ENCODE measurements at regions not wholly inside any gene's neighbourhood (a gene's known extent, or its start where the extent isn't known, plus 50 kb on each side); places are given as distances from the start of the nearest gene placed in this dataset.

DNA sequence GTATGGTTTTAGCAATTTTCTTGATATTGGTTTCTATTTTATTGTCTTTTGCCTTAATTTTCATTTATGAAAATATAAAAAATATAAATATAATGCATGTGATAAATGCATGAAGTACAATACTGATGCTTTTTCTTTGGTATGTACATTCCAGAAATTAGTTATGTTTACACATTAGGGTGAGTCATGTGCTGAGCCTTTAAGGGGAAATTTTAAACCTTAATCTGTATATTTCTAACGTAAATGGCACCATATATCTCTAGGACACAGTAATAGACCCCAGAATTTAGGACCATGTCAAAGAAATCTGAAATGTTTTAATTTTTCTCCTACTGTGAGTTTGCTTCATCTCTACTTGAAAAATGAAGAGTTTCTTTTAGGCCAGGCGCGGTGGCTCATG is 117.8 kb upstream of the SPRY1 start:
- DNase-seq (ENCODE audit: low spot score): no peak

DNA sequence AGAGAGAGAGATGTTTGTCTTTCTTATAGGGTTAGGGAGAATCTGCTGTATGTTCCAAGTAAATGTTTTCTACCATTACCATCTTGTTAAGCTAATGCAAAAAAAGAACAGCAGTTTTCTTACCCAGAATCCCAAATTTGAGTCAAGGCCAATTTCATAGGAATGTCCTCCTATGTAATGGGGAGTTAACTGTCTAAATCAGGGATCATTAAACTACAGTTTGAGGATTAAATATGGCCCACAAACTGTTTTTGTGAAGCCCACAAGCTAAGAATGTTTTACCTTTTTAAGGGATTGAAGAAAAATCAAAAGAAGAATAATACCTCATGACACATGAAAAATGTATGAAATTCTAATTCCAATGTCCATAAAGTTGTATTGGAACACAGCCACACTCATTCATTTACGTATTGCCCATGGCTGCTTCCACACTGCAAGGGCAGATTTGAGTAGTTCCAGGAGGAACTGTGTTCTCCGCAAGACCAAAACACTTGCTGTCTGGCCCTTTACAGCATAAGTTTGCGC is 113.2 kb upstream of the SPRY1 start:
- no peak for DNase-seq (ENCODE audit: low spot score)

DNA sequence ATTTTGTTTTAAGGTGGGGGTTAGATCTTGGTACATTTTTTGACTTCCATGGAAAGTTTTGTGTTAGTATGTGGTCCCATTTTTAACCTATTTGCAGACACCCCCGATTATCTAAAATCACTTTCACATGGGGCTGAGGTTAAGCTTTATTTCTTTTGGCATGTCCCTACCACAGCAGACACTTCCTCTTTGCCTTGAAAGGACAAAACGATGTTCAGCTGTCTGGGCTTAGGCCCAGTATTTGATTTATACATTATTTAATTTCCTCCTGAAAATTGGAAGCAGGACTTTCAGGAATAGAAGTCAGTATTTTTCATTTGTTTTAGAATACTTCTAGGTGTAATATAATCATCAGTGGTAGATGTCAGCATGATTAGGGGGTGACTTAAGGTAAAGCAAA is 112.4 kb upstream of the SPRY1 start:
- no peak for DNase-seq (ENCODE audit: low spot score)

DNA sequence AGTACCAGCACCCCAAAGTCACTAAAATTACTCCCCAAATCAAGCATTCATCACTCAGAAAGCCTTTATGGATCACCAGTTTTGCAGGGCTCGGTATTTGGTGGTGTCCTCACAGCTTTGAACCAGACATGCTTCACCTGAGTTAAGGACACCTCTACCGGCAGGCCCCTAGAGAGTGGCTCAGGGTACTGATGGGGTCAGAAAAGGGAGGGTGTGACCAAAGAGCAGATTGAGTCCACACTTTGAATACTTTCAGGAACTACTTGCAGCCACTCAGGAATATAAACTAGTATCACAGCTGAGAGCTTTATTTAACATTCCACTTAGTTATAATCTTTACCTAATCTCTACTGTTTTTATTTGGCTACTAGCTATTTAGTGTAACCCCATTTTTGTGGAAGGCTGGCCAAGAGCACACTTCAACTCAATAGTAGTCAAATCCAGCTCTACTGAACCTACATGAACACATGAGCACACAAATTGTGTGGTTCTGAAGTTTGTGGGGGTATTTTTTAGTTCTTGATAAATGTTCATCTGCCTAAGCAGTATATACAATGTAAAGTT is 109.6 kb upstream of the SPRY1 start:
- no peak for DNase-seq (ENCODE audit: low spot score)

DNA sequence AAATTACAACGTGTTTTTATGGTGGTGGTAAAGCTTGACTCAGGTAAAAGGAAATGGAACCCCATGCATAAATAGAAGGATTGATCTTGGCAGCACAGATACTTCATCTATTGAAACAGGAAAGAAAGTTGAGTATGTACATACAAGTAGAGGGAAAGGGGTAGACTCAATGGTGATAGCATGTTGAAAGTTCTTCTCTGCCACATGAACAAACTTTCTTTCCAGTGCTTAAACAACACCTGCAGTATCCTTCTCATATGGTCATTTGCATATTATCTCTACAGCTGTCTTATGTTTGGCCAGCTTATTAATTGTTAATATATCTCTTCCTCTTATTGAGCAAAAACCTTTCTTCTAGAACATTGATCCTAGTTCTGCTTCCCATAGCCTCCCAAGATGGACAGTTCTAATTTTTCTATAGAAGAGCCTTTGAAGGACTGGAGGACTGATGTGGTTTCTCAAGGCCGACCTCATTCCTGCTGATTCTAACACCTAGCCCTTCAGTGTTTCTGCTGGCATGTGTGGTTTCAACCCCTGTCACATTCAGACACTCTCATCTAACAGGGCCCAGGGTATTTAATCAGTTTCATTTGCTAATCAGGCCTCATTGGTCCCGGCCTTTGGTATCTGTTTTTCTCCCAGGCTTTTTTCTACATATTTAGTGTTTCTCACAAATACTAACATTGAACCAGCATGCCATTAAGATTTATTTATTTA is 108.1 kb upstream of the SPRY1 start:
- no peak for DNase-seq (ENCODE audit: low spot score)

DNA sequence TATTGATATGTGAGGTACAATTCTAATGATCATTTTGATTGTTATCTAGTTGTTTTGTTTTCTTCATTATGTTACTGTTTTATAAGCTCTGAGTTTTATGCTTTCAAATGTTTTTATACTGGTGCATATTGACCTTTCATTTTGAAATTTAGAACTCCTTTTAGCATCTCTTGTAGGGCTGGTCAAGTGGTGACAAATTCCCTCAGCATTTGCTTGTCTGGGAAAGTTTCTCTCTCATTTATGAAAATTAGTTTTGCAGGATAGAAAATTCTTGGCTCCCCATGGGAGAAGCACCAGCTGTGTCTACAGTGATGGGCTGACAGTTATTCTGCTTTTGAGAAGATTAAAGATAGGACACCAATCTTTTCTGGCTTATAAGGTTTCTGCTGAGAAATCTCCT is 105.3 kb upstream of the SPRY1 start:
- no peak for DNase-seq (ENCODE audit: low spot score)

DNA sequence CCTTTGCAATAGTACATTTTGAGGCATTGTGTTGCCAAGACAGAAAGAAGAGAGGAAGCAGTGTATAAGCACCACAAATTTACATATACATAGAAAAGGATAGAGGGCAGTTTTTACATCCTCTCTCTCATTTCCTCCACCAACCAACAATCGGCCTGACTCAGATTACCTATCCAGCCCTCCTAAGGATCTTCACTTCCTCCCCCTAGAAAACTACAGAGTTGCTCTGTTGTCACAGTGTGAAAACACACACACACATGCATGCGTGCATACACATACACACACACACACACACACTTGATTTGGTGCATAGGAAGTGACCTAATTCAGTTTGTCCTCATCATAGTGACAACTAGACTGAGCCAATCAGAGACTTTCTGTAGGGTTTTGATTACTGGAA is 98.8 kb upstream of the SPRY1 start:
- no peak for DNase-seq (ENCODE audit: low spot score)

DNA sequence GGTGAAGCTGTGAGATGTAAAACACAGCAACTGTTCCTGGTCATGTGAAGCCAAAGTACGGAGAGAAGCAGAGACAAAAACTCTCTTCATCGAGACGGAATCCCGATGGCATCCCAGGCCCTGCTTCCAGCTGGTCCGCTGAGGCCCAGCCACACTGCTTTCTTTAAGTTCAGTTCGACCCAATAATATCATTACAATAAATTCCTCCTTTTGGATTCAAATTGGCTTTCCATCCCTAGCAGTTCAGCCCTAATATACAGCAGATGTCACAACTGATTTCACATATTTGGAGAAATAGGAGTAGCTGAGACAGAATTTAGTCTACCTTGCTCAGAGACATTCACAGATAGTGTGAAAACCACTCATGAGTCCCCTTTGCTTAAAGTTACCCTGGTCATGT is 98.3 kb upstream of the SPRY1 start:
- no peak for DNase-seq (ENCODE audit: low spot score)

DNA sequence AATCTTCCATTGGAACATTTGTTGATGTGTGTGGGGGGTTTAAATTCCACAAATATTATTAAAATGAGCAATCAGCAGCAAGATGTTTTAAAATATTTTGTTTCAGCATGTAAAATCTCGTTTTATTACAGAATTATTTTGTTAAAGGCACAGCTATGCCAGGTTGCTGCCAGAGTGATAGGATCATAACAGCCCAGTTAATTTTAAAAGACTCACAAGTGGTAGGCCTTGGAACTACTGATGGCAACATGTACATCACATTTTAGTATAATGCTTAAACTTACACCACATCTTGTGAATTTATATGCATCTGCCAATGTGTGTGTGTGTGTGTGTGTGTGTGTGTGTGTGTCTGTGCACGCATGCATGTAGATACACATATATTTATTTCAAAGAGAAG is 97.8 kb upstream of the SPRY1 start:
- DNase-seq (ENCODE audit: low spot score): no peak

DNA sequence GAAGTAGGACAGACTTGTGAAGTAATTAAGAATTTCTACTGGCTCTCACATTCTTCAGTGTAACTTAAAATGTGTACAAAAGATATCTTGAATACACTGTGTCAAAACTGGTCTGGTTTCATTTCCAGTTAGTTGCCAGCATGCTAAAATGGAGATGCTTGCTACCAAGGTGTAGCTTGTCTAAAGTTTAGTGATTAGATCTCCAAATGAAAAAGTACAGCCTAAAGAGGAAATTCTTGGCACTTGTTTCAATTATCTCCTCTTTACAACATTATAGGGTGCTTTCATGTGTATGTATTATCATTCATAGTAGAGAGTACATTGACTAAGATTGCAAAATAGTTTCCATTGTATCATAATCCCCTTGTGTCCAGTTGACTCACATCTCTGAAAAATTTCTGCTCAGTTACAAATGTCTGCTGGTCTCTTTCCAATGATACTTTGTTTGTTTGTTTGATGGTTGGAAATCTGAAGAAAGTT is 97.3 kb upstream of the SPRY1 start:
- DNase-seq (ENCODE audit: low spot score): peak; percentile 32

DNA sequence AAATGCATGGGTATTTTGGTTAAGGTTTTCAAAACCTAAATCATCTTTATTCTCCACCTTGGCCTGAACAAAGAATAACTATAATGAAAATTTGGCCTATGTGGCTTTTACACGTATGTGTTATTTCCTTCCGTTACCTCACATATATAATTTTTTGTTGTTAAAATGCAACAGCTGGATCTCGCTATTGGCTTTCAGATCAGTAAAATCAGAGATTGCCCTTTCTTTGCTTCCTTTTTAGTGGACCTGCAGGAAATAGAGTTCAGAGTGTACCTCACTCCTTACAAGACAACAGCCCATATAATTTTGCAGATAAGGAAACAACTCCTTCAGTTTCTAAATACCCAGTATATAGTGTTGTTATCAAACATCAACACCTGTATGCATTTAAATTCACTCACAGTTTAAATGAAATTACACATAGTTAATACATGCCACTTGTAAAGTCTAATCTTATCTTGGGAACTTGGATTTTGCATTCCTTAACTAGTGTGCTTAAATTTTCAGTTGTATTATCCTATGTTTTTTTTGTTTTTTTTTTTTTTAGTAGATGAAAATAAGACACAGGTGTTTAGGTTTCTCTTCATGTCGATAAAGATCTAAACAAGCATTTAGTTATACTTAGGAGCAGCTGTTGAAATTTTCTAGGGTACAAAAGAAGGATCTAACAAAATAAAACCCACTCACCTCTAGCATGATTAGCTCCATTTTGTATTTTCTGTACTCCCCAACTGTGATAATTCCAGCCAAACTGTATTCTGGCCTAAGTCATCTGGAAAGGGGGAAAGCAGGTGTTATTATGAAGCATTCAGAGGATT is 96.2 kb upstream of the SPRY1 start:
- DNase-seq (ENCODE audit: low spot score): no peak

DNA sequence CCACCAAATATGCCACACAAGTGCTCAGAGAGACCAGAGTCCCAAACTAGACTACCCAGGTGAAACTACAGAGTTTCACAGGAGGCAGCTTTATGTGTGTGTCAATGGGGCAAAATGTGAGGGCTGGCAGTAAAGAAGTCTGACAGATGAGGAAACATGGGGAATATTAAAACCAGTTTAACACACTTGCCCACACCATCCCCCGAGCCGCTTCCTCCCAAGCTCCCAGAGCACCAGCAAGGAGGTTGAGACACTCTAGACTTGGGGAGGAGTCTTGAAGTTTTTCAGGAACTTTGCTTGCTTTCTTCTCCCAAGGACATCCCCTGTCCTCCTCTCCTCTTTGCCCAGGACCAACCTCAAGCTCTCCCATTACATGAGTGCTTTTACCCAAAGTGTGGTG is 94.7 kb upstream of the SPRY1 start:
- no peak for DNase-seq (ENCODE audit: low spot score)

DNA sequence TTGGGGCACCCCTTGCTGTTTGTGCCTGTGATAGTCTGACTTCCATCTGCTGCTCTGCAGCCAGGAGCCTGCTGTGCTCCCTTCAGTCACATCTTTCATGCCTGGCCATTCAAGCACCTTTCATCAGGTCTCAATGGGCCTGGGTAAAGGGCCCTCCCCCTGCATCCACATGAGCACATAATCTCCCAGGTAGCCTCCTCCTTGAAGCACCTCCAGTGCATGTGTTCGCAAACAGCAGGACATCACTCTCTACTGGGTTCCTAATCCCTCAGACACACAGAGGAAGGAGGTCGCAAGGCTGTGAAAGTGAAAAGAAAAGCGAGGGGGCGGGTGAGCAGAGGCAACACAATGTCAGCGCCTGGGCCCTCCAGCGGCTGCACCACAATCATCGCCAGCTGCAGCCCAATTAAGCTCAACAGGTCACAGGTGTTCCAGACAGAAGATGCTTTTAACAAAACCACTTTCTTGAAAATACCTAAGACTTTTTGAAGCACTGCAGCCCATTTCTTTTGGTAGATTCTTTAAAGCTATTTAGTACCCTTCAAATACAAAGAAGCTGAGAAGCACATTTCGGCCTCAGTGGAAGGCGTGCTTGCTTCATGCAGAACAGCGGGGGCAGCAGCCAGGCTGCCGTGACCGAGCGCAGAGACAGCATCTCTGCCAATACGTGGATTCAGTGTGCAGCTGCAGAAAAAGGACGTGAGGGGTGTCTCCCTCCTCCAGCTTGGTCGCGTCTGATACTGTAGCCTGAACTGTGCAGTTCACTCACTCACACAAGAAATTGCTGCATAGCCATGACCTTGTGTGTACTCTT is 92.2 kb upstream of the SPRY1 start:
- no peak for DNase-seq (ENCODE audit: low spot score)

DNA sequence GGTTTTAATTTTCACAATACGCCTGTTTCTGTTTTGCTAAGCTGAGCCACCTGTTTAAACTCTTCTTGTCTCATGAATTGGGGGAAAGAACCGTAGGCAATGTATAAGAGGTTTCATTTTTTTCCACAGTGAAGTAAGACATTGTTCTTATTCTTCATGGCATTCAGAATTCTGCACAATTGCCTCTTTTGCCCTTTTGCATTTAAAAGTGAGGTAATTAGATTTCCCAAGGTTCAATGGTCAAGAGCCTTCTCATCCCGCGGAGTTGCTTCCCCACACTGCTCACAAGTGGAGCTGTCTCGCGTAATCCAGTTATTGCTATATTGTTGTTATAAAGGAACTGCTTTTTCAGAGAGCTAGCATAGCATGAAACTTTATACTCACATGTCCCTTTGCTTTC is 90.9 kb upstream of the SPRY1 start:
- DNase-seq (ENCODE audit: low spot score): peak; percentile 20

DNA sequence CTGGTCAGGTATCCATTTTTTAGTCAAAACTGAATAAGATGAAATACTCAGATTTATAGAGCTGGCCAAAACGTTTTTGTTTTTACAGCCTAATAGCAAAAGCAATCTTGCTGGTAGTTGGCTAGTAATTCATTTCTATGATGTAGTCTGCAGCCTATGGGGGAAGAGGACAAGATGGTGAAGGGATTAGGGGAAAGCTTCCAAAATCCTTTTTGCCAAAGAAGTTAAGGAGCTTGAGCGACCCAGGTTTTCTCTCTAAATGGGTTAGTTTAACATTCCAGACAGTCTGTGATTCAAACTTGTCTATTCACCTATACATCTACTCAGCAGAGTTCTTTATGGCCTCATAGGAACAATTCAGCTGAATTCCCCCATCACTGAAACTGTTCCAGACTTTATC is 89.8 kb upstream of the SPRY1 start:
- no peak for DNase-seq (ENCODE audit: low spot score)

DNA sequence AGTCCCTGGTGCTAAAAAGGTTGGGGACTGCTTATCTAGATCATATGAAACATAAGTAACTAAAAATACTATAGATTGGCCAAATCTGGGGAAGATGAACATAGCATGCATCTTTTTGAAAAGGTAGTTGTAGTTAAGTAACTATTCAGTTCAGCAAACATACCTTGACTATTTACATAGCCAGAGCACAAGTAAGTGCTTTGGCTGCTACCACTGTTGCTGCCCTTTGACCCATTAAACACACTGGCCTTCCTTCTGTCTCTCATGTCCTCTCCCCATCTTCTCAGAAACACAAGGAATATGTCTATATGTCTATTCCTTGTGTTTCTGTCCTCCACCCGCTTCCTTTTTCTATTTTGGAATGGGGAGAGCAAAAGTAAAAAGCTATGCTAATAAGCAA is 87.9 kb upstream of the SPRY1 start:
- no peak for DNase-seq (ENCODE audit: low spot score)

DNA sequence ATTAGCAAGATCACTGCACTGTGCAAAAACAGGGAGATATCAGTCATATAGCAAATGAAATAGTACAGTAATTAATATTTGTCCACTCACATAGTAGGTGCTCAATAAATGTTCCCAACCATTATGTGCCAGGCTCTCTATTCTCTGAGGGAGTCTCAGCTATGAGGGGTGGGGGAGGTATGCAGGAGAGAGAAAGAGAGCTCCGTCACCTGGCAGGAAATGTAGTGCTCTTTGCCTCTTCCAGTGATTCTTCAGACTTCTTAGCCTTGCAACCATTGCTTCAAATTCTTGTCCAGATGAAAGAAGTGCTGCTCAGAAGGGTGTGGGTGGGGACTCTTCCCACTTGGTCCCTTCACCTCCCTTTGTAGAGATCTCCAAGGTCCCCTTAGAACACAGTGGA is 84.5 kb upstream of the SPRY1 start:
- no peak for DNase-seq (ENCODE audit: low spot score)

DNA sequence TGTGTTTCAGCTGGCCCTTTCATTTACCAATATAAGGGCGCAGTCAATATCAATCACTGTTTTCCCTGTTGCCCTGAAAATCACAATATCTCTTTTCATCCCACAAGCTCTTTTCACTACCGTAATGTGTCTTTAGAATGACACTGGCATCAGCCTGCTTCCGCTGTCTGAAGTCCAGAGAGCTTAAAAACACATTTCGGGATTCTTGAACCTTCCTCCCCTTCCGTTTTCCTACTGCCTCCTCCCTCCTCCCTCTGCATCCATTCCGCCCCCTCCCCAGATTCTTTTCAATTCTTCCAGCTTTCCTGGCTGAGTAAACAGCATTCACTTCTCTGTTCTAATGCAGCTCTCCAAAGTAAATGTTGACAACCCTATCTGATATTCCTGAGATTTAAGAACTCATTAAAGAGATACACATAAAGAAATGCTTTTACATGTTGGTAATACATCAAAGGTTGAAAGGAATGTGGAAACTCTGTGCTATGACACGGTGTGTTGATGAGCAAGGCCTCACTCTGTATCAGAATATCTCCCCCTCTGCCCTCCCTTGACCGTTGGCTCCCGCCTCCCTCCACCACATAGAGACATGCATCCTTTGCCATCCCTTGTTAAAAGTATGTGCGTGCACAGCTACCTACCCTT is 83.5 kb upstream of the SPRY1 start:
- no peak for DNase-seq (ENCODE audit: low spot score)

DNA sequence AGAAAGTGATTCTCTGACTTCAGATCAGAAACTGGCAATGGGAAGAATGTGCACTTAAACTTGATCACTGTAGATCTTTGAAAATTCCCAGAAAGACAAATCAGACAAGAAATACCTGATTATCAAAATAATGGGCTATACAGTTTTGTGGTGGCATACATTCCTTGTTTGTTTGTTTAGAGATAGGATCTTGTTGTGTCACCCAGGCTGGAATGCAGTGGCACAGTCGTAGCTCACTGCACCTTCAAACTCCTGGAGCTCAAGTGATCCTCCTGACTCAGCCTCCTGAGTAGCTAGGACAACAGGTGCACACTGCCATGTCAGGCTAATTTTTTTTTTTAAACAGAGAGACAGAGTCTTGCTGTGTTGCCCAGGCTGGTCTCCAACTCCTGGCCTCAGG is 81.0 kb upstream of the SPRY1 start:
- DNase-seq (ENCODE audit: low spot score): no peak

DNA sequence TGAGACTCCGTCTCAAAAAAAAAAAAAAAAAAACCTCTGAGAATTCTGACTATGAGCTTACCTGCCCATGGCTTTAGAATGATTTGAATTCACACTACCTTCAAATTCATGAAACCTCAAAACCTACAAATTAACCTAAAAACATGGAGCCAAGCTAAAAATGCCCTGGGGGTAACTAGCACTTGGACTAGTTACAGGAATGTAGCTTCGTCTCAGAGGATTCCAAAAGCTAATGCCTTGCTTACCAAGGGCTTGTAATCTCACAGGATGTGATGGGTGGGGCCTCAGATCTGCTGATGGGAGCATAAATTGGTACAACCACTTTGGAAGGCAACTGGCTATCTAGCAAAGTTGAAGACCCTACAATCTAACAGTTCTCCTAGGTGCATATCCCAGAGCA is 79.4 kb upstream of the SPRY1 start:
- no peak for DNase-seq (ENCODE audit: low spot score)

DNA sequence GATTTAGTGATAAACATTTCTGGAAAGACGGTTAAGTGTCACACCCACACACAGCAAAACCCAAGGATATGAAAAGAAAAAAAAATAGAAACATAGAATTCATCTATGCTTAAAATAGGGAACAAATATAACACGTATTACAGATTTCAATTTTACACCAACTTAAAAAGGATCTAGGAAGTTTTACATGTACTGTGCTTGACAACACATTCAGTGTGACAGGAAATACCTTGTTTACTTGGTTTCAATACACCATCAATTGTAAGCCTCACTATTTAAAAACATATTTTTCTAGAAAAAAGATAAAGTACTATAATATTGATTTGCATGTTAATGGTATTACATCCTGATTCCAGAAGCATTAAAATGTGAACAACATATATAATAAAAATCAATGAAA is 77.0 kb upstream of the SPRY1 start:
- no peak for DNase-seq (ENCODE audit: low spot score)

DNA sequence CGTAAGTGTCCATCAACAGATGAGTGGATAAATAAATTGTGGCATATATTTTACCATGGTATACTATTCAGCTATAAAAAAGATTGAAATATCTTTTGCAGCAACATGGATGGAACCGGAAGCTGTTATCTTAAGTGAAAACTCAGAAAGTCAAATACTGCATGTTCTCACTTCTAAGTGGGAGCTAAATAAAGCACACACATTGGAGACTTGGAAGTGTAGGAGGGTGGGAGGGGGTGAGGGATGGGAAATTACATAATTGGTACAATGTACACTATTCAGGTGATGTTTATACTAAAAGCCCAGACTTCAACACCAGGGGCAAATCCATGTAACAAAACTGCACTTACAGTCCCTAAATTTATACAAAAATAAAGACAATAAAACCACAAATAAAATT is 72.6 kb upstream of the SPRY1 start:
- no peak for DNase-seq (ENCODE audit: low spot score)
